Left lung (tissue), 4 donors: ENCODE measurements at regions not wholly inside any gene's neighbourhood (a gene's known extent, or its start where the extent isn't known, plus 50 kb on each side); places are given as distances from the start of the nearest gene placed in this dataset.

ENCODE experiments used
- ATAC-seq: fragments of 200-7000 bp; cut with Tn5 transposase; one replicate; pipeline ENCODE4 v1.9.1; 2020; ENCODE audit warnings: moderate library complexity
- DNase-seq, 4 donors: peaks; one replicate each; pipeline ENCODE4 v3.0.0-alpha.2; 2013 to 2020
- H3K27ac ChIP-seq, 2 donors: fragments of 200-600 bp; sonication (generic) in 1 of 2; one replicate each; pipeline versions ENCODE4 v1.5.0 to v1.8.0; 2020 to 2021
- H3K27me3 ChIP-seq, 2 donors: fragments of 200-600 bp; sonication (generic) in 1 of 2; one replicate each; pipeline versions ENCODE4 v1.5.0 to v1.8.0; 2020 to 2021
- H3K36me3 ChIP-seq, 2 donors: fragments of 200-600 bp; sonication (generic) in 1 of 2; one replicate each; pipeline versions ENCODE4 v1.5.0 to v1.8.0; 2020 to 2021
- H3K4me1 ChIP-seq, 2 donors: fragments of 200-600 bp; one replicate each; pipeline ENCODE4 v1.8.0; 2021
- H3K4me3 ChIP-seq, 2 donors: fragments of 200-600 bp; sonication (generic) in 1 of 2; one replicate each; pipeline versions ENCODE4 v1.5.0 to v1.8.0; 2020 to 2021; ENCODE audit warnings: mild to moderate bottlenecking in 1 of 2
- H3K9me3 ChIP-seq, 2 donors: fragments of 200-600 bp; sonication (generic) in 1 of 2; one replicate each; pipeline versions ENCODE4 v1.5.0 to v1.8.0; 2020 to 2021
- CTCF ChIP-seq, 2 donors: fragments of 200-600 bp; sonication (generic) in 1 of 2; IDR thresholded peaks; one replicate each; pipeline versions ENCODE4 v1.5.0 to v1.8.0; 2021; ENCODE audit warnings: antibody characterized with exemption in 2 of 2
- intact Hi-C, 2 donors: fragments of 100-400 bp; cut with DNase I; formaldehyde crosslinking; loops; one replicate each; pipeline versions ENCODE4 v1.11.2 to v1.14.2; 2022
- donor health status: DM: no; HTN: yes; CAD: no.
- donor health status: DM: no; HTN: no; CAD: no.

GRCh38 chr1:104671684-104672353 lies 922.1 kb downstream of the AMY1C start:
- no peaks in the 10 kb centered on the region for H3K36me3 ChIP-seq
- no peaks in the 10 kb centered on the region for H3K9me3 ChIP-seq
- intact Hi-C loops = no loop called here
- ATAC-seq = no peak
- DNase-seq = no peak
- TF ChIP-seq CTCF (IDR thresholded peaks at IDR 0.05) = no peak
- H3K27me3 ChIP-seq = no peaks in the 10 kb centered on the region
- H3K4me1 ChIP-seq = no peaks in the 10 kb centered on the region
- no peak overlapping the region for H3K4me3 ChIP-seq
- H3K27ac ChIP-seq = no peak overlapping the region

GRCh38 chr1:104699433-104699832 lies 949.7 kb downstream of the AMY1C start:
- no peak for TF ChIP-seq CTCF (IDR thresholded peaks at IDR 0.05)
- Histone ChIP-seq H3K27ac (no peak overlapping the region), H3K36me3 (no peaks in the 10 kb centered on the region), H3K9me3 (peaks cover 0 to 2% of the 10 kb centered on the region in 2 donors), H3K4me1 (no peaks in the 10 kb centered on the region), H3K4me3 (no peak overlapping the region), H3K27me3 (no peaks in the 10 kb centered on the region)
- intact Hi-C loops = no loop called here
- no peak for ATAC-seq
- no peak for DNase-seq

- TF ChIP-seq CTCF (IDR thresholded peaks at IDR 0.05) = no peak
- no peaks in the 10 kb centered on the region for H3K36me3 ChIP-seq
- DNase-seq (no peak), ATAC-seq (no peak)
- no peak overlapping the region for H3K27ac ChIP-seq
- no peaks in the 10 kb centered on the region for H3K27me3 ChIP-seq
- no peaks in the 10 kb centered on the region for H3K4me1 ChIP-seq
- intact Hi-C loops = no loop called here
- no peak overlapping the region for H3K4me3 ChIP-seq
- no peaks in the 10 kb centered on the region for H3K9me3 ChIP-seq
Observed at GRCh38 chr1:104702731-104703130, 953.0 kb downstream of the AMY1C start.

- H3K27me3 ChIP-seq = no peaks in the 10 kb centered on the region
- no peaks in the 10 kb centered on the region for H3K4me1 ChIP-seq
- no peak overlapping the region for H3K4me3 ChIP-seq
- DNase-seq = no peak
- no peak for TF ChIP-seq CTCF (IDR thresholded peaks at IDR 0.05)
- no peaks in the 10 kb centered on the region for H3K36me3 ChIP-seq
- H3K27ac ChIP-seq = no peak overlapping the region
- intact Hi-C loops = no loop called here
- ATAC-seq = no peak
- no peaks in the 10 kb centered on the region for H3K9me3 ChIP-seq
Observed at GRCh38 chr1:104706631-104707147, 957.0 kb downstream of the AMY1C start.

GRCh38 chr1:104718752-104719151 lies 969.1 kb downstream of the AMY1C start:
- no peak for DNase-seq
- Histone ChIP-seq H3K27ac (no peak overlapping the region), H3K9me3 (peaks cover 0 to 4% of the 10 kb centered on the region in 2 donors), H3K4me3 (no peak overlapping the region), H3K4me1 (no peaks in the 10 kb centered on the region), H3K27me3 (no peaks in the 10 kb centered on the region), H3K36me3 (no peaks in the 10 kb centered on the region)
- no peak for ATAC-seq
- TF ChIP-seq CTCF (IDR thresholded peaks at IDR 0.05) = no peak
- intact Hi-C loops = no loop called here
